GM12878 (cell line): ENCODE measurements at regions not wholly inside any gene's neighbourhood (a gene's known extent, or its start where the extent isn't known, plus 50 kb on each side); places are given as distances from the start of the nearest gene placed in this dataset.

Source experiments
- ATAC-seq: fragments of 200-7000 bp; cut with Tn5 transposase; 3 replicates; pipeline ENCODE4 v1.9.1; 2020; ENCODE audit warnings: mild to moderate bottlenecking, moderate library complexity
- BruUV-seq: library from RNA; stranded (reverse); fragments of 400-500 nt; replicated peaks from 2 replicates; lab custom pipeline; 2021; lab: Mats Ljungman, UMichigan
- CTCF ChIA-PET: fragments of 300-600 bp; sonication (Branson Sonifier 250); formaldehyde crosslinking; extraction: SDS; loops from one replicate; lab custom pipeline; 2021; ENCODE audit warnings: inconsistent platforms; lab: Yijun Ruan, JAX
- POLR2A ChIA-PET: fragments of 350-600 bp; formaldehyde crosslinking; extraction: SDS; loops from one replicate; lab custom pipeline; 2021; ENCODE audit warnings: inconsistent platforms; lab: Charles Lee
- RAD21 ChIA-PET: fragments of 300-600 bp; sonication (Branson Sonifier 250); formaldehyde crosslinking; loops from one replicate; lab custom pipeline; 2023; ENCODE audit warnings: antibody characterized with exemption; ENCODE audit not compliant: unreplicated experiment; lab: Charles Lee
- SMC1A ChIA-PET: fragments of 300-600 bp; sonication (Branson Sonifier 250); formaldehyde crosslinking; loops from one replicate; lab custom pipeline; 2023; ENCODE audit not compliant: unreplicated experiment, uncharacterized antibody; lab: Charles Lee
- DNase-seq: peaks from one replicate; pipeline ENCODE4 v3.0.0-alpha.2; 2011; ENCODE audit warnings: low read depth, low spot score
- FAIRE-seq: peaks from 3 replicates; lab custom pipeline; 2011; peaks lifted over from hg19 to GRCh38; lab: Jason Lieb, UNC
- H2AFZ ChIP-seq: 2 replicates; pipeline ENCODE4 v1.6.0; 2011; ENCODE audit warnings: low read depth, low read length, control low read depth; ENCODE audit not compliant: control insufficient read depth
- H3K27ac ChIP-seq: 2 replicates; pipeline ENCODE4 v1.5.1; 2011; ENCODE audit warnings: control low read depth; ENCODE audit not compliant: control insufficient read depth, insufficient read depth
- H3K27me3 ChIP-seq, 2 experiments: replicated peaks in 1 of 2; 2 replicates each; pipeline versions ENCODE4 v1.6.0 to v1.6.1; 2011; ENCODE audit warnings: low read length in 1 of 2; ENCODE audit not compliant: control insufficient read depth in 2 of 2, insufficient read depth in 2 of 2
- H3K36me3 ChIP-seq, 2 experiments: 2 replicates each; pipeline ENCODE4 v1.5.1; 2011; ENCODE audit warnings: low read length in 1 of 2; ENCODE audit not compliant: control insufficient read depth in 2 of 2, insufficient read depth in 2 of 2
- H3K4me1 ChIP-seq: 2 replicates; pipeline ENCODE4 v1.6.1; 2011; ENCODE audit warnings: mild to moderate bottlenecking, low read length, moderate library complexity, mixed read lengths; ENCODE audit not compliant: control insufficient read depth, insufficient read depth
- H3K4me2 ChIP-seq: 2 replicates; pipeline ENCODE4 v1.6.0; 2011; ENCODE audit warnings: control low read depth; ENCODE audit not compliant: control insufficient read depth, insufficient read depth
- H3K4me3 ChIP-seq: fragments of 200-600 bp; sonication (generic); 2 replicates; pipeline ENCODE4 v1.5.1; 2016
- H3K79me2 ChIP-seq: 2 replicates; pipeline ENCODE4 v1.6.0; 2011; ENCODE audit warnings: low read length; ENCODE audit not compliant: control insufficient read depth, insufficient read depth
- H3K9ac ChIP-seq: 2 replicates; pipeline ENCODE4 v1.8.0; 2011; ENCODE audit warnings: low read length, control low read depth, mixed read lengths; ENCODE audit not compliant: control insufficient read depth, insufficient read depth
- H3K9me3 ChIP-seq: replicated peaks from 3 replicates; pipeline ENCODE4 v1.5.1; 2011; ENCODE audit warnings: mild to moderate bottlenecking, low read length; ENCODE audit not compliant: control insufficient read depth, insufficient read depth
- H4K20me1 ChIP-seq: 2 replicates; pipeline ENCODE4 v1.6.0; 2011; ENCODE audit not compliant: control insufficient read depth, insufficient read depth
- BCL11A ChIP-seq: IDR thresholded peaks from 2 replicates; pipeline ENCODE4 v1.6.1; 2011; ENCODE audit warnings: low read depth, low read length
- BRCA1 ChIP-seq: IDR thresholded peaks from 2 replicates; pipeline ENCODE4 v1.6.1; 2011; ENCODE audit warnings: low read depth, low read length, improper control_type of control experiment
- CBX3 ChIP-seq: fragments of 200-600 bp; sonication (generic); IDR thresholded peaks from 2 replicates; pipeline ENCODE4 v1.6.1; 2016; ENCODE audit warnings: low read depth, borderline replicate concordance
- CEBPB ChIP-seq, 2 experiments: fragments of 150-350 bp in 1 of 2; IDR thresholded peaks; 2 replicates each; pipeline ENCODE4 v1.6.1; 2012 to 2014; ENCODE audit warnings: low read depth in 2 of 2, low read length in 2 of 2, borderline replicate concordance in 1 of 2, inconsistent platforms in 1 of 2
- CREB1 ChIP-seq: IDR thresholded peaks from 2 replicates; pipeline ENCODE4 v1.6.1; 2012; ENCODE audit warnings: low read depth, mild to moderate bottlenecking, inconsistent platforms
- EZH2 ChIP-seq: IDR thresholded peaks from 2 replicates; pipeline ENCODE4 v1.6.1; 2012; ENCODE audit warnings: low read depth, mild to moderate bottlenecking, control low read depth, inconsistent platforms, low read length, borderline replicate concordance; ENCODE audit not compliant: control insufficient read depth
- IKZF2 ChIP-seq, 2 experiments: fragments of 450-650 bp; IDR thresholded peaks; 2 replicates each; pipeline ENCODE4 v1.6.1; 2017; ENCODE audit warnings: mild to moderate bottlenecking in 2 of 2, moderate library complexity in 2 of 2
- JUNB ChIP-seq: IDR thresholded peaks from 2 replicates; pipeline ENCODE4 v1.6.1; 2016; ENCODE audit warnings: antibody characterized with exemption, mild to moderate bottlenecking
- LARP7 ChIP-seq: fragments of 450-650 bp; IDR thresholded peaks from 2 replicates; pipeline ENCODE4 v1.6.1; 2017; ENCODE audit warnings: mild to moderate bottlenecking
- MEF2B ChIP-seq: fragments of 450-650 bp; IDR thresholded peaks from 2 replicates; pipeline ENCODE4 v1.6.1; 2018; ENCODE audit warnings: mild to moderate bottlenecking, moderate library complexity; ENCODE audit not compliant: partially characterized antibody, poor library complexity, severe bottlenecking
- SMAD5 ChIP-seq: IDR thresholded peaks from 2 replicates; pipeline ENCODE4 v1.6.1; 2016; ENCODE audit warnings: antibody characterized with exemption, low read depth
- SMC3 ChIP-seq: IDR thresholded peaks from 2 replicates; pipeline ENCODE4 v1.6.1; 2011; ENCODE audit warnings: low read length, improper control_type of control experiment, borderline replicate concordance
- SPI1 ChIP-seq: IDR thresholded peaks from 2 replicates; pipeline ENCODE4 v1.6.1; 2011; ENCODE audit warnings: low read depth, mild to moderate bottlenecking, low read length, moderate library complexity, borderline replicate concordance; ENCODE audit not compliant: insufficient read depth
- STAT1 ChIP-seq: fragments of 450-650 bp; conservative IDR thresholded peaks from 2 replicates; pipeline ENCODE4 v1.6.1; 2014; ENCODE audit warnings: antibody characterized with exemption, mild to moderate bottlenecking
- TARDBP ChIP-seq: IDR thresholded peaks from 2 replicates; pipeline ENCODE4 v1.6.1; 2016; ENCODE audit warnings: borderline replicate concordance
- TBL1XR1 ChIP-seq: IDR thresholded peaks from 2 replicates; pipeline ENCODE4 v1.6.1; 2012; ENCODE audit warnings: low read depth, low read length, improper control_type of control experiment
- TCF12 ChIP-seq: IDR thresholded peaks from 2 replicates; pipeline ENCODE4 v1.6.1; 2011; ENCODE audit warnings: low read depth, mild to moderate bottlenecking, low read length
- ZNF207 ChIP-seq: fragments of 450-650 bp; IDR thresholded peaks from 2 replicates; pipeline ENCODE4 v1.6.1; 2014; ENCODE audit warnings: antibody characterized with exemption, mild to moderate bottlenecking, borderline replicate concordance
- WGBS: methylation state at CpG from one replicate; pipeline ENCODE4 v1.1.6; 2016; ENCODE audit warnings: low lambda C conversion rate; ENCODE audit not compliant: insufficient replicate concordance, insufficient coverage; ENCODE audit errors: missing lambda C conversion rate; 5-methylcytosine and 5-hydroxymethylcytosine counted together
- in situ Hi-C: fragments of 300-500 bp; cut with MboI; formaldehyde crosslinking; loops from 9 replicates; pipeline ENCODE4 v1.14.3; 2018; ENCODE audit warnings: mixed read lengths
- intact Hi-C: fragments of 100-400 bp; cut with micrococcal nuclease; formaldehyde crosslinking; loops from one replicate; pipeline ENCODE4 v1.14.2; 2022; ENCODE audit not compliant: unreplicated experiment
- TF ChIP-seq, protein P1 (sequence below): fragments of 450-650 bp; IDR thresholded peaks from 2 replicates; pipeline ENCODE4 v1.6.1; 2017; ENCODE audit warnings: borderline replicate concordance
- TF ChIP-seq, protein P2 (sequence below): fragments of 450-650 bp; formaldehyde crosslinking; IDR thresholded peaks from 2 replicates; pipeline ENCODE4 v1.4.0; 2020; ENCODE audit warnings: mild to moderate bottlenecking, moderate library complexity

DNA sequence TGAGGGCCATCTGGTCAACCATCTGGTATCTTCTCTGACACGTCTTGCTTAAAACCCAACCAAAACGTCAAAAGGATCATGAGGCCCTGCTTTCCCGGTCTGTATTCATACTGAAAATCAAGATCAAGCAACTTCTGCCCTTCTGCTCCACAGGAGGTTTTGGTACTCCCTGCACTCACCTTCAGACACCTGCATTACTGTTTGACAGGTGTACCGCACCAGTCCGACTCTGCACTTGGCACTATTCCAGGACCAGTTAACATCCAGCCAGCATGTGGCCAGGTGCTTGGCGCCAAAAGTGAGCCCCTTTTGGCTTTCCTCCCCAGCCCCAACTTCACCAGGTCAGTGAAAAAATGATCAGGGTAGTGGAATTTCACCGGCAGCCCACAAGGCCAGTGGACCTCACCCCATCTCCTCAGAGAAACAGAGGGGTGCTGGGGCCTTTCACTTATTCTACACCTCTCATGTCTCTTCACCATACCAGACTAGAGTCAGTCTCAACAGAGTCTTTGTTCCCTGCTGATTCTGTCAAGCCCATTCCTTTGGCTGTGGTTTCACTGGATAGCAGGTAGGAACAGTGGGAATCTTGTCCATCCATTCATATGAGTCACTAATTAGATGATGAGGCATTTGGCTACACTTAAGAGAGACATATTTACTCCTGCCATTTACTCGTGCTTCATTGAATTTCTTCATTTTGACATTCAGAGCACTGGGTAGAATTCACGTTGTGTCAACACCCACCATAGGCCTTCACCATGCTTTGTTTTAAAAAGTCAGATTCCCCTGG, 85.3 kb downstream of the ZNF726 start (continued):
- TF ChIP-seq STAT1 (no peak), SMAD5 (no peak), SPI1 (no peak), CREB1 (no peak), CBX3 (no peak)

DNA sequence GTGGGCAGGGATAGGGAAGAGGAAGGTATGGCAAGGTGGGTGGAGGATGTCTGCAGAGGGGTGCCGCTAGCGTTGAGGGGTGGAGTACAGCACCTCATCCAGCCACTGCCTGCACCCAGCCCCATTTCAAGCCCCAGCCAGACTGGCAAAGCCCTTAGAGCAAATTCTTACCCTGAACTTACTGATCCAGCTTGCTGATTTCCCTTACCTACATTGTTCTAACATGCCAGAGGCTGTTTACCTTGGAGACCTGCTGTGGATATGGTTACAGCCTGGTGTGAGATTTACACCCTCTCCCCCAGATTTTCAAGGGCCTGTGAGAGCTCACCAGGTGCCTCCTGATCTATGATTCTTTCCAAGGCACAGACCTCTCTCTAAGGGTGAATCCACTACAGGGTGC, 86.0 kb downstream of the ZNF726 start:
- ATAC-seq = no peak
- POLR2A ChIA-PET = no interaction called here
- no peak for FAIRE-seq
- CTCF ChIA-PET = no interaction called here
- Histone ChIP-seq H3K4me3 (no peak overlapping the region), H3K27me3 (no peaks in the 10 kb centered on the region), H3K27ac (no peak overlapping the region), H3K9me3 (no peaks in the 10 kb centered on the region; the same call in 2 of the 3 replicates), H3K4me2 (no peak overlapping the region), H3K36me3 (no peaks in the 10 kb centered on the region), H2AFZ (no peak overlapping the region), H3K79me2 (no peaks in the 10 kb centered on the region), H3K4me1 (no peaks in the 10 kb centered on the region), H4K20me1 (no peaks in the 10 kb centered on the region), H3K9ac (no peak overlapping the region)
- no peak for DNase-seq
- intact Hi-C loops = no loop called here
- TF ChIP-seq TARDBP (no peak), JUNB (no peak), IKZF2 (IDR thresholded peaks at IDR 0.05) (no peak), LARP7 (no peak), SMC3 (no peak), EZH2 (no peak), TCF12 (no peak), BRCA1 (no peak), CEBPB (IDR thresholded peaks at IDR 0.05; ENCODE audit: borderline replicate concordance in 1 of 2, low read depth in 2 of 2, low read length in 2 of 2) (no peak), BCL11A (no peak), TBL1XR1 (no peak), MEF2B (no peak), ZNF207 (no peak)
- TF ChIP-seq, protein P1, sequence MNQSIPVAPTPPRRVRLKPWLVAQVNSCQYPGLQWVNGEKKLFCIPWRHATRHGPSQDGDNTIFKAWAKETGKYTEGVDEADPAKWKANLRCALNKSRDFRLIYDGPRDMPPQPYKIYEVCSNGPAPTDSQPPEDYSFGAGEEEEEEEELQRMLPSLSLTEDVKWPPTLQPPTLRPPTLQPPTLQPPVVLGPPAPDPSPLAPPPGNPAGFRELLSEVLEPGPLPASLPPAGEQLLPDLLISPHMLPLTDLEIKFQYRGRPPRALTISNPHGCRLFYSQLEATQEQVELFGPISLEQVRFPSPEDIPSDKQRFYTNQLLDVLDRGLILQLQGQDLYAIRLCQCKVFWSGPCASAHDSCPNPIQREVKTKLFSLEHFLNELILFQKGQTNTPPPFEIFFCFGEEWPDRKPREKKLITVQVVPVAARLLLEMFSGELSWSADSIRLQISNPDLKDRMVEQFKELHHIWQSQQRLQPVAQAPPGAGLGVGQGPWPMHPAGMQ = no peak
- TF ChIP-seq, protein P2, sequence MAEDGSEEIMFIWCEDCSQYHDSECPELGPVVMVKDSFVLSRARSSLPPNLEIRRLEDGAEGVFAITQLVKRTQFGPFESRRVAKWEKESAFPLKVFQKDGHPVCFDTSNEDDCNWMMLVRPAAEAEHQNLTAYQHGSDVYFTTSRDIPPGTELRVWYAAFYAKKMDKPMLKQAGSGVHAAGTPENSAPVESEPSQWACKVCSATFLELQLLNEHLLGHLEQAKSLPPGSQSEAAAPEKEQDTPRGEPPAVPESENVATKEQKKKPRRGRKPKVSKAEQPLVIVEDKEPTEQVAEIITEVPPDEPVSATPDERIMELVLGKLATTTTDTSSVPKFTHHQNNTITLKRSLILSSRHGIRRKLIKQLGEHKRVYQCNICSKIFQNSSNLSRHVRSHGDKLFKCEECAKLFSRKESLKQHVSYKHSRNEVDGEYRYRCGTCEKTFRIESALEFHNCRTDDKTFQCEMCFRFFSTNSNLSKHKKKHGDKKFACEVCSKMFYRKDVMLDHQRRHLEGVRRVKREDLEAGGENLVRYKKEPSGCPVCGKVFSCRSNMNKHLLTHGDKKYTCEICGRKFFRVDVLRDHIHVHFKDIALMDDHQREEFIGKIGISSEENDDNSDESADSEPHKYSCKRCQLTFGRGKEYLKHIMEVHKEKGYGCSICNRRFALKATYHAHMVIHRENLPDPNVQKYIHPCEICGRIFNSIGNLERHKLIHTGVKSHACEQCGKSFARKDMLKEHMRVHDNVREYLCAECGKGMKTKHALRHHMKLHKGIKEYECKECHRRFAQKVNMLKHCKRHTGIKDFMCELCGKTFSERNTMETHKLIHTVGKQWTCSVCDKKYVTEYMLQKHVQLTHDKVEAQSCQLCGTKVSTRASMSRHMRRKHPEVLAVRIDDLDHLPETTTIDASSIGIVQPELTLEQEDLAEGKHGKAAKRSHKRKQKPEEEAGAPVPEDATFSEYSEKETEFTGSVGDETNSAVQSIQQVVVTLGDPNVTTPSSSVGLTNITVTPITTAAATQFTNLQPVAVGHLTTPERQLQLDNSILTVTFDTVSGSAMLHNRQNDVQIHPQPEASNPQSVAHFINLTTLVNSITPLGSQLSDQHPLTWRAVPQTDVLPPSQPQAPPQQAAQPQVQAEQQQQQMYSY (CRISPR knock-in tag) = no peak
- WGBS = 100% methylated on average over 2 of the region's 2 CpGs
- RAD21 ChIA-PET = no interaction called here
- in situ Hi-C loops = no loop called here
- no TSS peak for BruUV-seq
- SMC1A ChIA-PET = no interaction called here
